GM12864 (cell line): ENCODE measurements at regions not wholly inside any gene's neighbourhood (a gene's known extent, or its start where the extent isn't known, plus 50 kb on each side); places are given as distances from the start of the nearest gene placed in this dataset.

Experiments used
- DNase-seq: peaks from one replicate; pipeline ENCODE4 v3.0.0-alpha.2; 2011; ENCODE audit warnings: low read depth
- H3K4me3 ChIP-seq: 2 replicates; pipeline ENCODE4 v1.5.1; 2011; ENCODE audit warnings: mild to moderate bottlenecking, low read depth, low read length, control low read depth
- TF ChIP-seq, protein P1 (sequence below): IDR thresholded peaks from 2 replicates; pipeline ENCODE4 v1.5.1; 2011; ENCODE audit warnings: low read depth, mild to moderate bottlenecking, moderate library complexity, low read length, control low read depth, inconsistent platforms; ENCODE audit errors: missing control alignments

DNA sequence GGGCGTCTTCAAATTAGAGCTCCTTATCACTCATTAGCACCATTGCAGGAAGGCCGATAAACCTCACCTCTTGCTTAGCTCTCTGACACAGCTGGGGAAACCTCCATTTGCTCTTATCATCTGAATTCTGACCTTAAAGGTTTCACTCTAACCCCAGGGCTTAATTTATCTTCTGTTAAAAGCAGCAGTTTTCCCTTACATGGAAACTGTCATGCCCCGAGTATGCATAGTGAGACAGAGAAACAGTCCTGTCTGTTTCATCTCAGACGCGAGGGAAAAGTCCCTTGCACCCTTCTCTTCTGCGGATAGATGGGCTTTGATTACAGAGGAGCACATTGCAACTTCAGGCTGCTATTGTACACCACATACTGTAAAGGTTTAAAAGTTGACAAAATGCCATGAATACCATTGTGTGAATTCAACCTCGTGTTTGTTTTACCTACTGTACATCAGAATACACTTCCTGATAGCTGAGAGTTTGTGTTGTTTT is 191.5 kb upstream of the BMP2 start:
- TF ChIP-seq, protein P1, sequence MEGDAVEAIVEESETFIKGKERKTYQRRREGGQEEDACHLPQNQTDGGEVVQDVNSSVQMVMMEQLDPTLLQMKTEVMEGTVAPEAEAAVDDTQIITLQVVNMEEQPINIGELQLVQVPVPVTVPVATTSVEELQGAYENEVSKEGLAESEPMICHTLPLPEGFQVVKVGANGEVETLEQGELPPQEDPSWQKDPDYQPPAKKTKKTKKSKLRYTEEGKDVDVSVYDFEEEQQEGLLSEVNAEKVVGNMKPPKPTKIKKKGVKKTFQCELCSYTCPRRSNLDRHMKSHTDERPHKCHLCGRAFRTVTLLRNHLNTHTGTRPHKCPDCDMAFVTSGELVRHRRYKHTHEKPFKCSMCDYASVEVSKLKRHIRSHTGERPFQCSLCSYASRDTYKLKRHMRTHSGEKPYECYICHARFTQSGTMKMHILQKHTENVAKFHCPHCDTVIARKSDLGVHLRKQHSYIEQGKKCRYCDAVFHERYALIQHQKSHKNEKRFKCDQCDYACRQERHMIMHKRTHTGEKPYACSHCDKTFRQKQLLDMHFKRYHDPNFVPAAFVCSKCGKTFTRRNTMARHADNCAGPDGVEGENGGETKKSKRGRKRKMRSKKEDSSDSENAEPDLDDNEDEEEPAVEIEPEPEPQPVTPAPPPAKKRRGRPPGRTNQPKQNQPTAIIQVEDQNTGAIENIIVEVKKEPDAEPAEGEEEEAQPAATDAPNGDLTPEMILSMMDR: no peak
- DNase-seq: no peak
- H3K4me3 ChIP-seq: no peak overlapping the region

DNA sequence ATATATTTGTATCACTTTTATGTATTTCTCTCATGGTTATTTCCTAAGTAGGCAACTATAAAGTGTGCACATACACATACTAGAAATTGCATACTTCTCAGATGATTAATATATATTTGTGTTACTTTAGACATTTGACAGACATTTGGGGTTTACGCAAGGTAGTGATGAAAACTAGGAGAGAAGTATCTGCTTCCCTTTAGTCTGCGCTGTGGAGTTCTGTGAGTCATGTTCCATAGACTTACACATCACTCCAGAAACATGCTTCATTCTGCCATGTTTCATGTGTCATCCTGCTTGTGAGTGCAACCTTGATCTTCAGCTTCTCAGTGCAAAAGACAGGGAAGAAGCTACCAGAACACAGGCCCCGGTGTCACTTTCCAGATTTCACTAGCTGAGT is 200.7 kb upstream of the BMP2 start:
- TF ChIP-seq, protein P1: no peak
- no peak overlapping the region for H3K4me3 ChIP-seq
- no peak for DNase-seq

DNA sequence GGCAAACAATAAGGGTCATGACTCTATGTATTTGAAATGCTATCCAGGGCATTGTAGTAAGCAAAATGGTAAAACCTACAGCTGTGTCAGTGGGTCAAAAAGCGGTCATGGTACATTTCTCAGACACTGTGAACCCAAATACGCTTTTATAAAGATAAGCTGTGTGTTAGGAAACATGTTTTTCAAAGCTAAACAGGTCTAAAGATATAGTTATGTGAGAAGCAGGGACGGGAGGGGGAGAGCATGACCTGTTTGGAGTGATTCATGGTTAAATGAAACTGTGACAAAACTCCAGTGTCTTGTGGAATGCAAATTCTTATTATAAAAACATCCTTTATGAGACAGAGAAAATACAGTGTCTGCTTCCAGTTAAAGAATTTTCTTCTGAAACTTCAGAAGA is 205.4 kb upstream of the BMP2 start:
- TF ChIP-seq, protein P1: no peak
- no peak for DNase-seq
- no peak overlapping the region for H3K4me3 ChIP-seq

DNA sequence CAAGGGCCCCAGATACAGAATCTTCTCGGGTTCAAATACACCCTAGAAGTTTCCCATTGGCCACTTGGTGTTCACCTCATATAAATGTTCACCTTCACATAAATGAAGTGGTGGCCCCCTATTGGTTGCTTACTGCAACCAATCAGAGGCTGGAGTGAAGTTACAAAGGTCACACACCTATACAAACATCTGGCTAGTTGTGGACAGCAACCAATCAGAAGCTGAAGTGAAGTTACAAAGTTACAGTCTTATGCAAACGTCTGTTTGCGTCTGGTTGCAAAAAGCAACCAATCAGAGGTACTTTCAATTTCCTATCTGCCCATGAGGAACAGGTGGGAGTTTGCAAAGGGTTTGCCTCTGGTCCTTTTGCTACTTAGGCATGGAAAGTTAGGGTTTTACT is 206.5 kb upstream of the BMP2 start:
- DNase-seq: no peak
- no peak overlapping the region for H3K4me3 ChIP-seq
- TF ChIP-seq, protein P1: no peak

DNA sequence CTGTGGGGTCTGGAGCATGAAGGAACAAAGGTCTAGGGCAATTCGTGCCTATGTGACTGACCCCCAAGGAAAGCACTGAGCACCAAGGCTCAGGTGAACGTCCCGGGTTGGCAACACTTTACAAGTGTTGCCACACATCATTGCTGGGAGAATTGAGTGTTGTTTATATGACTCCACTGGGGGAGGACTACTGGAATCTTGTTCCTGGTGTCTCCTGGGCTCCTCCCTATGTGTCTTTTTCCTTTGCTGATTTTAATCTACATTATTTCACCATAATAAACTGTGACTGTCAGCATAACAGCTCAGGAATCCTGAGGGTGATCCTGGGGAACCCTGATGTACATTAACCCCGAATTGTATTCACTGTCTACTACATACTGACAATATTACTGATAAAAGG is 207.7 kb upstream of the BMP2 start:
- no peak overlapping the region for H3K4me3 ChIP-seq
- TF ChIP-seq, protein P1: no peak
- DNase-seq: no peak

DNA sequence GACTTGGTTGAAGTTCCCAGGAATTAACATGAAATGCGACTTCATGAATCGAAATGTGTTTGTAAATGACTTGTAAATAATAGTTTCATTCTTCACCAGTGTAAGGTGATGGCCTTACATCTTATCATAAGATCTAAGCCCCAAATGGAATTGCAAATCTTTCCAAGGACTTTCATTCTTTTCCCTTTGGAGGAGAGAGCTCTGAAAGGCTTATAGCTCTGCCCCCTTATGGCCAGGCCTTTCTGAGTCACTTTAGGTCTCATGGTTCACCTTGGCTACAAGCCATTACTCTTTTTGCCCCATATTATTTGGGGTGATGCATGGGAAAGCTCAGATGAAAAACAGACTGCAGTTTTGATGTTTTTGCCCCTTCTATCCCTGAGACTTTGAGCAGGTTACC is 209.1 kb upstream of the BMP2 start:
- TF ChIP-seq, protein P1: no peak
- no peak overlapping the region for H3K4me3 ChIP-seq
- DNase-seq: no peak

DNA sequence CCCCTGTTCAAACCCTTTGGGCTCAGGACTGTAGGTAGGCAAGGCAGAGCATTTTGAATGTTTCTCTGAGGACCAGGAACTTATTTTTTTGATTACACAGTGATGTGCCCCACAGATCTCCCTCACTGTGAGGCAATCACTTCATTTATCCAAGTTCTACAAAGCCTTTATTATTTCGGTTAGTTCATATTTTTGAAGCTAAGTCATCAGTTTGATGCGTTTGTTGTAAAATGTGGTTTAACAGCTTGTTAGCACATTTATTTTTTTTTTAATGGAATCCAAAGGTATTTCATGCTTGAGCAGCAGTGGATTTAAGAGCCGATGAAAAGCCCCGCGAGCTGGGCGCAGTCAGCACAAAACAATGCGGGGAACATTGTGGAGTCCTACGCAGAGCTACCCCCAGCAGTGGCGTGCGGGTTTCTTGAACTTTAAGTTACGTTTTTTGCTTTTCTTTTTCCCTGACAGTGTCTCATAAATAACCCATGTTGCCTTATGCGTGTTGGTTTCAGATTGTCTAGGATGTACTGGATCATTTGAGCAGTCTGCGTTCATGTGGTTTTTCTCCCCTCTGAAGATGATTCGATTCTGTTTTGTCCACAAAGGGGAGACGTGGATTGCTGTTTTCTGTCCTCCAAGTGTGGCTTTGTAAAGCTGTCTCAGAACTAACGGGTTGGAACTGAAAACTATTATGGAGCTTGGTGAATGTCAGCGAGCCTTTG is 233.6 kb upstream of the BMP2 start:
- TF ChIP-seq, protein P1: no peak
- no peak for DNase-seq
- no peak overlapping the region for H3K4me3 ChIP-seq
